ENCODE measurements at regions not wholly inside any gene's neighbourhood (a gene's known extent, or its start where the extent isn't known, plus 50 kb on each side); places are given as distances from the start of the nearest gene placed in this dataset.
"Not testable (repeated sequence)": the region's sequence is repeated elsewhere in the genome, so short reads cannot be mapped to it uniquely, and the experiment has no call there.

DNA sequence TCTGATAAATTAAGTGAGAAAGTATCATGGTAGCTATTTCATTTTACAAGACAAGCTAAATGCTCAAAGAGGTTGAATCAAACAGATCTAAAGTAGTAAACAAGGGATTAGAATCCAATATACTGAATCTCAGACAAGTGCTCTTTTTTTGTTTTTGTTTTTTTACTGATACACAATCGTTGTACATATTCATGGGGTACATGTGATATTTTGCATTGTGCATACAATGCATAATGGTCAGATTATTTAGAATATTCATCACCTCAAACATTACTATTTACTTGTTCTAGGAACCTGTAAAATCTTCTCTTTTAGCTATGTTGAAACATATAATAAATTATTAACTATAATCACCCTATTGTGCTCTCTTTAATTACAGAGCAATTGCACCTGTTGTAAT lies 57.0 kb upstream of the HCRTR2 start:
- Histone ChIP-seq H3K9me3 (no peaks in the 10 kb centered on the region), H3K4me1 (no peaks in the 10 kb centered on the region), H3K36me3 (no peaks in the 10 kb centered on the region), H3K27ac (no peak overlapping the region), H3K4me3 (no peak overlapping the region), H3K27me3 (no peaks in the 10 kb centered on the region)
- ATAC-seq (no peak), DNase-seq (no peak)
- intact Hi-C loops (cut with DNase I; ENCODE audit: low total_unique reads) (no loop called here), in situ Hi-C loops (cut with MboI; ENCODE audit: low sequenced_read_pairs in 4 of 4) (no loop called here)
- TF ChIP-seq, protein P1, sequence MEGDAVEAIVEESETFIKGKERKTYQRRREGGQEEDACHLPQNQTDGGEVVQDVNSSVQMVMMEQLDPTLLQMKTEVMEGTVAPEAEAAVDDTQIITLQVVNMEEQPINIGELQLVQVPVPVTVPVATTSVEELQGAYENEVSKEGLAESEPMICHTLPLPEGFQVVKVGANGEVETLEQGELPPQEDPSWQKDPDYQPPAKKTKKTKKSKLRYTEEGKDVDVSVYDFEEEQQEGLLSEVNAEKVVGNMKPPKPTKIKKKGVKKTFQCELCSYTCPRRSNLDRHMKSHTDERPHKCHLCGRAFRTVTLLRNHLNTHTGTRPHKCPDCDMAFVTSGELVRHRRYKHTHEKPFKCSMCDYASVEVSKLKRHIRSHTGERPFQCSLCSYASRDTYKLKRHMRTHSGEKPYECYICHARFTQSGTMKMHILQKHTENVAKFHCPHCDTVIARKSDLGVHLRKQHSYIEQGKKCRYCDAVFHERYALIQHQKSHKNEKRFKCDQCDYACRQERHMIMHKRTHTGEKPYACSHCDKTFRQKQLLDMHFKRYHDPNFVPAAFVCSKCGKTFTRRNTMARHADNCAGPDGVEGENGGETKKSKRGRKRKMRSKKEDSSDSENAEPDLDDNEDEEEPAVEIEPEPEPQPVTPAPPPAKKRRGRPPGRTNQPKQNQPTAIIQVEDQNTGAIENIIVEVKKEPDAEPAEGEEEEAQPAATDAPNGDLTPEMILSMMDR (IDR thresholded peaks at IDR 0.05 in 4 of 5, conservative IDR thresholded peaks at IDR 0.05 in 1 of 5): no peak
- TF ChIP-seq POLR2A (IDR thresholded peaks at IDR 0.05): no peak

DNA sequence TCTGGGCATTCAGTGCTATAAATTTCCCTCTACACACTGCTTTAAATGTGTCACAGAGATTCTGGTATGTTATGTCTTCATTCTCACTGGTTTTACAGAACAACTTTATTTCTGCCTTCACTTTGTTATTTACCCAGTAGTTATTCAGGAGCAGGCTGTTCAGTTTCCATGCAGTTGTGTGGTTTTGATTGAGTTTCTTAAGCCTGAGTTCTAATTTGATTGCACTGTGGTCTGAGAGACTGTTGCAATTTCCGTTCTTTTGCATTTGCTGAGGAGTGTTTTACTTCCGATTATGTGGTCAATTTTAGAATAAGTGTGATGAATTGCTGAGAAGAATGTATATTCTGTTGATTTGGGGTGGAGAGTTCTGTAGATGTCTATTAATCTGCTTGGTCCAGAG lies 50.1 kb upstream of the HCRTR2 start:
- H3K4me3 ChIP-seq; H3K27me3 ChIP-seq; in situ Hi-C loops (cut with MboI; ENCODE audit: low sequenced_read_pairs in 4 of 4); H3K36me3 ChIP-seq; H3K27ac ChIP-seq; DNase-seq; H3K4me1 ChIP-seq; ATAC-seq; intact Hi-C loops (cut with DNase I; ENCODE audit: low total_unique reads); H3K9me3 ChIP-seq: not testable (repeated sequence)

Measured in gastrocnemius medialis (tissue), 4 donors.